IMR-90 (cell line): ENCODE measurements at regions not wholly inside any gene's neighbourhood (a gene's known extent, or its start where the extent isn't known, plus 50 kb on each side); places are given as distances from the start of the nearest gene placed in this dataset.

Source experiments
- FOS ChIP-seq: fragments of 150-350 bp; IDR thresholded peaks from 2 replicates; pipeline ENCODE4 v1.6.1; 2016; ENCODE audit warnings: low read depth, low read length
- MAFK ChIP-seq: IDR thresholded peaks from 2 replicates; pipeline ENCODE4 v1.6.1; 2012; ENCODE audit warnings: low read depth, low read length, improper control_type of control experiment
- MAZ ChIP-seq: IDR thresholded peaks from 2 replicates; pipeline ENCODE4 v1.6.1; 2012; ENCODE audit warnings: low read depth, mild to moderate bottlenecking, low read length, improper control_type of control experiment, moderate library complexity, borderline replicate concordance
- POLR2A ChIP-seq: IDR thresholded peaks from 2 replicates; pipeline ENCODE4 v1.6.1; 2012; ENCODE audit warnings: mild to moderate bottlenecking, low read depth, low read length
- RAD21 ChIP-seq: IDR thresholded peaks from 2 replicates; pipeline ENCODE4 v1.6.1; 2012; ENCODE audit warnings: low read length, improper control_type of control experiment
- SMC3 ChIP-seq: fragments of 150-350 bp; IDR thresholded peaks from 2 replicates; pipeline ENCODE4 v1.6.1; 2016; ENCODE audit warnings: low read depth, mild to moderate bottlenecking, antibody characterized with exemption, low read length, moderate library complexity
- TF ChIP-seq, protein P1 (sequence below): conservative IDR thresholded peaks from 2 replicates; pipeline ENCODE4 v1.5.1; 2012; ENCODE audit warnings: mild to moderate bottlenecking, low read depth, low read length, improper control_type of control experiment
- TF ChIP-seq, protein P2 (sequence below): fragments of 150-350 bp; IDR thresholded peaks from 2 replicates; pipeline ENCODE4 v1.6.1; 2017; ENCODE audit warnings: mild to moderate bottlenecking, antibody characterized with exemption, low read length, low read depth

DNA sequence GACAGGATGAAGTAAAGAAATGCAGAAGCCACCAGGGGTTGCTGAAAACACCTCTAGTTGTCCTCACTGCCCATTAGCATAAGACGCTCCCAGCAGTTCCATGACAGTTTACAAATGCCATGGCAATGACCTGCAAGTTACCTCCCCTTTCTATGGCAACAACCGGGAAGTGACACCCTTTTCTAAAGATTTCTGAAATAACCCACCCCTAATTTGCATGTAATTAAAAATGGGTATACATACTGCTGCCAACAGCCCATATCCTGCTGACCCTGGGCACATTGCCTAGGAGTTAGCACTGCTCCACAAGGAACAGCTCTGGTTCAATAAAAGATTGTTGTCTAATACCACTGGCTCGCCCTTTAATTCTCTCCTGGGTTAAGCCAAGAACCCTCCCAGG, 178.3 kb upstream of the LRATD1 start:
- TF ChIP-seq, protein P1, sequence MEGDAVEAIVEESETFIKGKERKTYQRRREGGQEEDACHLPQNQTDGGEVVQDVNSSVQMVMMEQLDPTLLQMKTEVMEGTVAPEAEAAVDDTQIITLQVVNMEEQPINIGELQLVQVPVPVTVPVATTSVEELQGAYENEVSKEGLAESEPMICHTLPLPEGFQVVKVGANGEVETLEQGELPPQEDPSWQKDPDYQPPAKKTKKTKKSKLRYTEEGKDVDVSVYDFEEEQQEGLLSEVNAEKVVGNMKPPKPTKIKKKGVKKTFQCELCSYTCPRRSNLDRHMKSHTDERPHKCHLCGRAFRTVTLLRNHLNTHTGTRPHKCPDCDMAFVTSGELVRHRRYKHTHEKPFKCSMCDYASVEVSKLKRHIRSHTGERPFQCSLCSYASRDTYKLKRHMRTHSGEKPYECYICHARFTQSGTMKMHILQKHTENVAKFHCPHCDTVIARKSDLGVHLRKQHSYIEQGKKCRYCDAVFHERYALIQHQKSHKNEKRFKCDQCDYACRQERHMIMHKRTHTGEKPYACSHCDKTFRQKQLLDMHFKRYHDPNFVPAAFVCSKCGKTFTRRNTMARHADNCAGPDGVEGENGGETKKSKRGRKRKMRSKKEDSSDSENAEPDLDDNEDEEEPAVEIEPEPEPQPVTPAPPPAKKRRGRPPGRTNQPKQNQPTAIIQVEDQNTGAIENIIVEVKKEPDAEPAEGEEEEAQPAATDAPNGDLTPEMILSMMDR = no peak
- TF ChIP-seq SMC3 (no peak), FOS (no peak), POLR2A (no peak), MAFK (no peak), RAD21 (no peak), MAZ (no peak)
- TF ChIP-seq, protein P2, sequence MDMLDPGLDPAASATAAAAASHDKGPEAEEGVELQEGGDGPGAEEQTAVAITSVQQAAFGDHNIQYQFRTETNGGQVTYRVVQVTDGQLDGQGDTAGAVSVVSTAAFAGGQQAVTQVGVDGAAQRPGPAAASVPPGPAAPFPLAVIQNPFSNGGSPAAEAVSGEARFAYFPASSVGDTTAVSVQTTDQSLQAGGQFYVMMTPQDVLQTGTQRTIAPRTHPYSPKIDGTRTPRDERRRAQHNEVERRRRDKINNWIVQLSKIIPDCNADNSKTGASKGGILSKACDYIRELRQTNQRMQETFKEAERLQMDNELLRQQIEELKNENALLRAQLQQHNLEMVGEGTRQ = no peak
